ENCODE measurements at regions not wholly inside any gene's neighbourhood (a gene's known extent, or its start where the extent isn't known, plus 50 kb on each side); places are given as distances from the start of the nearest gene placed in this dataset.

DNA sequence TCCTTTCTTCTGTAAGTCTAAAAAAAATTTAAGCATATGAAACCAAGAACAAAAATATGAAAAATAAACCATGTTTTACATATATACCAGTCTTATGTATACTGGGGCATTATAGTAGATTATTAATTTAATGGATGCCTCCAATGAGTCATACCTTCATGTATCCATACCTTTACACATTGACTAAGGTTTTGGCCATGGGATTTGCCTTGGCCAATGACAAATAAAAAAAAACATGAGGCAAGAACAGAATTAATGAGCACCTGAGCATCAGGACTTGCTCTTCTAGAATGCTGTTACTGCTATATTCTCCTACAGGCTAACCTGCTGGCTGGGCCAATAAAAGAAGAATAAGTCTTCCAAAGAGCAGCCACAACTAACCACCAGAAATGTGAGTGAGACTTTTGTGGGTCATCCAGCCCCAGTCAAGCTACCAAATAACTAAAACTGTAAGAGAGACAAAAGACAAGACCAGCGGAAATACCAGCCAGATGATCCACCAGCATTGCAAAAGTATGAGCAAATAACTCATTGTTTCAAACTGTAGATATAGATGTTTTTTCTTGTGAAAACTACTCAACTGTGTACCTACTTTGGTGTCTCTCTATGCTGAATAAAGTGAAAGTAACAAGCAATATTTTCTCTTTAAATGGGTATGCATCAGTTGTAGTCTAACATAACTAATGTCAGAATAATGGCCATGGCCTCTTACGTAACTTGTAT, 749.6 kb upstream of the VRK2 start:
- TF ChIP-seq, protein P1, sequence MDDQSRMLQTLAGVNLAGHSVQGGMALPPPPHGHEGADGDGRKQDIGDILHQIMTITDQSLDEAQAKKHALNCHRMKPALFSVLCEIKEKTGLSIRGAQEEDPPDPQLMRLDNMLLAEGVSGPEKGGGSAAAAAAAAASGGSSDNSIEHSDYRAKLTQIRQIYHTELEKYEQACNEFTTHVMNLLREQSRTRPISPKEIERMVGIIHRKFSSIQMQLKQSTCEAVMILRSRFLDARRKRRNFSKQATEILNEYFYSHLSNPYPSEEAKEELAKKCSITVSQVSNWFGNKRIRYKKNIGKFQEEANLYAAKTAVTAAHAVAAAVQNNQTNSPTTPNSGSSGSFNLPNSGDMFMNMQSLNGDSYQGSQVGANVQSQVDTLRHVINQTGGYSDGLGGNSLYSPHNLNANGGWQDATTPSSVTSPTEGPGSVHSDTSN (IDR thresholded peaks at IDR 0.05) = peak; percentile 44
- TF ChIP-seq, protein P2, sequence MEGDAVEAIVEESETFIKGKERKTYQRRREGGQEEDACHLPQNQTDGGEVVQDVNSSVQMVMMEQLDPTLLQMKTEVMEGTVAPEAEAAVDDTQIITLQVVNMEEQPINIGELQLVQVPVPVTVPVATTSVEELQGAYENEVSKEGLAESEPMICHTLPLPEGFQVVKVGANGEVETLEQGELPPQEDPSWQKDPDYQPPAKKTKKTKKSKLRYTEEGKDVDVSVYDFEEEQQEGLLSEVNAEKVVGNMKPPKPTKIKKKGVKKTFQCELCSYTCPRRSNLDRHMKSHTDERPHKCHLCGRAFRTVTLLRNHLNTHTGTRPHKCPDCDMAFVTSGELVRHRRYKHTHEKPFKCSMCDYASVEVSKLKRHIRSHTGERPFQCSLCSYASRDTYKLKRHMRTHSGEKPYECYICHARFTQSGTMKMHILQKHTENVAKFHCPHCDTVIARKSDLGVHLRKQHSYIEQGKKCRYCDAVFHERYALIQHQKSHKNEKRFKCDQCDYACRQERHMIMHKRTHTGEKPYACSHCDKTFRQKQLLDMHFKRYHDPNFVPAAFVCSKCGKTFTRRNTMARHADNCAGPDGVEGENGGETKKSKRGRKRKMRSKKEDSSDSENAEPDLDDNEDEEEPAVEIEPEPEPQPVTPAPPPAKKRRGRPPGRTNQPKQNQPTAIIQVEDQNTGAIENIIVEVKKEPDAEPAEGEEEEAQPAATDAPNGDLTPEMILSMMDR (IDR thresholded peaks at IDR 0.05) = no peak
- TF ChIP-seq RAD21 (IDR thresholded peaks at IDR 0.05; ENCODE audit: low read length) = no peak
- no peak for TF ChIP-seq EZH2phosphoT487 (IDR thresholded peaks at IDR 0.05; ENCODE audit: borderline replicate concordance, low read depth)
- TF ChIP-seq GATA2 (CRISPR knock-in tag; IDR thresholded peaks at IDR 0.05) = no peak
- TF ChIP-seq NRF1 (IDR thresholded peaks at IDR 0.05; ENCODE audit: low read depth, low read length) = no peak
- TF ChIP-seq EP300 (IDR thresholded peaks at IDR 0.05; ENCODE audit: borderline replicate concordance in 1 of 2, low read depth in 1 of 2, low read length in 1 of 2) = peak in 1 of 2 experiments; percentile 66; a peak in 1 of 4 replicates
- no peak for TF ChIP-seq TAF1 (IDR thresholded peaks at IDR 0.05; ENCODE audit: borderline replicate concordance, low read depth, low read length)
- TF ChIP-seq, protein P3, sequence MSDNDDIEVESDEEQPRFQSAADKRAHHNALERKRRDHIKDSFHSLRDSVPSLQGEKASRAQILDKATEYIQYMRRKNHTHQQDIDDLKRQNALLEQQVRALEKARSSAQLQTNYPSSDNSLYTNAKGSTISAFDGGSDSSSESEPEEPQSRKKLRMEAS (IDR thresholded peaks at IDR 0.05; ENCODE audit: low read depth) = no peak; the same call in 1 of the 2 replicates
- peak; percentile 79; the same call in 1 of the 2 replicates for TF ChIP-seq FOSL2 (IDR thresholded peaks at IDR 0.05; ENCODE audit: borderline replicate concordance, low read depth)
- TF ChIP-seq USF1 (IDR thresholded peaks at IDR 0.05; ENCODE audit: borderline replicate concordance, low read depth) = no peak
- TF ChIP-seq MEF2A (IDR thresholded peaks at IDR 0.05; ENCODE audit: borderline replicate concordance, low read depth) = no peak
